AG04449 (cell line): ENCODE measurements at regions not wholly inside any gene's neighbourhood (a gene's known extent, or its start where the extent isn't known, plus 50 kb on each side); places are given as distances from the start of the nearest gene placed in this dataset.

Experiments
- CTCF ChIA-PET: fragments of 350-600 bp; formaldehyde crosslinking; extraction: SDS; loops from one replicate; lab custom pipeline; 2021; ENCODE audit warnings: antibody characterized with exemption; lab: Yijun Ruan, JAX
- POLR2A ChIA-PET: fragments of 400-600, 350-600 bp; formaldehyde crosslinking; extraction: SDS; loops from one replicate; lab custom pipeline; 2020; ENCODE audit warnings: antibody characterized with exemption, inconsistent platforms; lab: Yijun Ruan, JAX
- DNase-seq: peaks from one replicate; pipeline ENCODE4 v3.0.0-alpha.2; 2010; ENCODE audit warnings: low read depth, low spot score
- H3K4me3 ChIP-seq: 2 replicates; pipeline ENCODE4 v1.5.1; 2011; ENCODE audit warnings: low read depth, mild to moderate bottlenecking, control low read depth, low read length
- CTCF ChIP-seq: IDR thresholded peaks from one replicate; pipeline ENCODE4 v1.5.1; 2011; ENCODE audit warnings: mild to moderate bottlenecking, moderate library complexity, low read length, control low read depth, inconsistent platforms; ENCODE audit not compliant: insufficient read depth; ENCODE audit errors: missing control alignments

GRCh38 chr3:152891678-152892077 is 56.7 kb downstream of the P2RY1 start:
- ChIA-PET POLR2A (no interaction called here), CTCF (no interaction called here)
- no peak overlapping the region for H3K4me3 ChIP-seq
- DNase-seq = no peak
- no peak for TF ChIP-seq CTCF

GRCh38 chr3:152892446-152892845 is 57.5 kb downstream of the P2RY1 start:
- ChIA-PET POLR2A (no interaction called here), CTCF (no interaction called here)
- TF ChIP-seq CTCF = no peak
- H3K4me3 ChIP-seq = no peak overlapping the region
- DNase-seq = no peak

- ChIA-PET CTCF (no interaction called here), POLR2A (no interaction called here)
- TF ChIP-seq CTCF = no peak
- DNase-seq = no peak
- H3K4me3 ChIP-seq = no peak overlapping the region
Measured at GRCh38 chr3:152893647-152894046, 58.7 kb downstream of the P2RY1 start.

- ChIA-PET POLR2A (no interaction called here), CTCF (no interaction called here)
- DNase-seq = no peak
- TF ChIP-seq CTCF = no peak
- no peak overlapping the region for H3K4me3 ChIP-seq
Measured at GRCh38 chr3:152899306-152899705, 64.4 kb downstream of the P2RY1 start.

GRCh38 chr3:152902141-152902669 is 67.3 kb downstream of the P2RY1 start:
- ChIA-PET CTCF (no interaction called here), POLR2A (no interaction called here)
- TF ChIP-seq CTCF = no peak
- DNase-seq = no peak
- no peak overlapping the region for H3K4me3 ChIP-seq

- CTCF ChIA-PET = no interaction called here
- POLR2A ChIA-PET = no interaction called here
- no peak for DNase-seq
- no peak for TF ChIP-seq CTCF
- H3K4me3 ChIP-seq = no peak overlapping the region
Measured at GRCh38 chr3:152905631-152906030, 70.7 kb downstream of the P2RY1 start.
